Sigmoid colon (tissue), 6 donors: ENCODE measurements at regions not wholly inside any gene's neighbourhood (a gene's known extent, or its start where the extent isn't known, plus 50 kb on each side); places are given as distances from the start of the nearest gene placed in this dataset.
"Not testable (repeated sequence)": the region's sequence is repeated elsewhere in the genome, so short reads cannot be mapped to it uniquely, and the experiment has no call there.

Experiments
- DNase-seq: peaks from one replicate; pipeline ENCODE4 v3.0.0-alpha.2; 2019
- H3K27ac ChIP-seq, 4 donors: fragments of 200-600 bp; sonication (generic); one replicate each; pipeline ENCODE4 v1.5.1; 2016 to 2019; ENCODE audit warnings: mild to moderate bottlenecking in 1 of 4
- H3K27me3 ChIP-seq, 3 donors: fragments of 200-600 bp; sonication (generic); one replicate each; pipeline ENCODE4 v1.5.1; 2019; ENCODE audit warnings: mild to moderate bottlenecking in 1 of 3
- H3K36me3 ChIP-seq, 4 donors: fragments of 200-600 bp; sonication (generic); one replicate each; pipeline ENCODE4 v1.5.1; 2016 to 2019
- H3K4me1 ChIP-seq, 4 donors: fragments of 200-600 bp; sonication (generic); one replicate each; pipeline ENCODE4 v1.5.1; 2017 to 2019
- H3K4me3 ChIP-seq, 4 donors: fragments of 200-600 bp; sonication (generic); one replicate each; pipeline ENCODE4 v1.5.1; 2017 to 2019; ENCODE audit warnings: mild to moderate bottlenecking in 2 of 4, moderate library complexity in 1 of 4
- H3K9me3 ChIP-seq, 4 donors: fragments of 200-600 bp in 3 of 4; sonication (generic) in 3 of 4; one replicate each; pipeline versions ENCODE4 v1.5.1 to v1.6.1; 2013 to 2019
- CTCF ChIP-seq, 4 experiments: fragments of 450-650 bp in 3 of 4; fragments of 200-600 bp in 1 of 4; IDR thresholded peaks; one replicate each; pipeline ENCODE4 v1.5.1; 2016 to 2019; ENCODE audit warnings: antibody characterized with exemption in 4 of 4, mild to moderate bottlenecking in 3 of 4, moderate library complexity in 2 of 4
- EP300 ChIP-seq, 4 donors: sonication (generic); formaldehyde crosslinking; IDR thresholded peaks; one replicate each; pipeline ENCODE4 v1.6.1; 2017; ENCODE audit warnings: antibody characterized with exemption in 4 of 4
- POLR2A ChIP-seq, 2 donors: fragments of 450-650 bp; IDR thresholded peaks; one replicate each; pipeline ENCODE4 v1.6.1; 2016; ENCODE audit warnings: antibody characterized with exemption in 2 of 2, mild to moderate bottlenecking in 2 of 2, moderate library complexity in 2 of 2
- POLR2AphosphoS5 ChIP-seq, 4 donors: sonication (generic); formaldehyde crosslinking; IDR thresholded peaks; one replicate each; pipeline ENCODE4 v1.6.1; 2017; ENCODE audit warnings: antibody characterized with exemption in 4 of 4
- WGBS, 2 donors: extraction: QIAGEN DNeasy Blood & Tissue Kit; methylation state at CpG; one replicate each; pipeline ENCODE4 v1.1.7; 2013; 5-methylcytosine and 5-hydroxymethylcytosine counted together
- intact Hi-C: fragments of 100-400 bp; cut with DNase I; formaldehyde crosslinking; loops from one replicate; pipeline ENCODE4 v1.15.1; 2023
- donor health status: healthy with polysubstance abuse.
- donor health status: healthy.

- Histone ChIP-seq H3K36me3 (no peaks in the 10 kb centered on the region), H3K27me3 (no peaks in the 10 kb centered on the region), H3K27ac (no peak overlapping the region), H3K4me3 (no peak overlapping the region), H3K4me1 (peaks cover 0 to 20% (median 19%) of the 10 kb centered on the region in 4 donors), H3K9me3 (no peaks in the 10 kb centered on the region)
- 63 to 71% methylated on average over 3 of the region's 3 CpGs for WGBS, 2 donors
- no peak for DNase-seq
- TF ChIP-seq POLR2AphosphoS5 (IDR thresholded peaks at IDR 0.05) (no peak), POLR2A (IDR thresholded peaks at IDR 0.05) (no peak), CTCF (IDR thresholded peaks at IDR 0.05) (no peak), EP300 (IDR thresholded peaks at IDR 0.05) (no peak)
- intact Hi-C loops = no loop called here
Measured at GRCh38 chr1:157306896-157307295, 168.7 kb upstream of the ETV3 start.

GRCh38 chr1:157304271-157304670 is 166.1 kb upstream of the ETV3 start:
- 0 to 73% methylated on average over 1 of the region's 1 CpG for WGBS, 2 donors
- intact Hi-C loops = no loop called here
- DNase-seq = no peak
- no peak overlapping the region for H3K4me3 ChIP-seq
- no peaks in the 10 kb centered on the region for H3K36me3 ChIP-seq
- H3K9me3 ChIP-seq = no peaks in the 10 kb centered on the region
- H3K27ac ChIP-seq = no peak overlapping the region
- H3K4me1 ChIP-seq = no peaks in the 10 kb centered on the region
- no peaks in the 10 kb centered on the region for H3K27me3 ChIP-seq
- TF ChIP-seq EP300 (IDR thresholded peaks at IDR 0.05) = no peak
- TF ChIP-seq POLR2A (IDR thresholded peaks at IDR 0.05) = no peak
- TF ChIP-seq CTCF (IDR thresholded peaks at IDR 0.05) = no peak
- TF ChIP-seq POLR2AphosphoS5 (IDR thresholded peaks at IDR 0.05) = no peak

GRCh38 chr1:157302724-157303123 is 164.5 kb upstream of the ETV3 start:
- no peaks in the 10 kb centered on the region for H3K36me3 ChIP-seq
- no peaks in the 10 kb centered on the region for H3K27me3 ChIP-seq
- no peak overlapping the region for H3K4me3 ChIP-seq
- no peak for DNase-seq
- H3K9me3 ChIP-seq = no peaks in the 10 kb centered on the region
- H3K27ac ChIP-seq = no peak overlapping the region
- intact Hi-C loops = no loop called here
- WGBS, 2 donors = 82 to 89% methylated on average over 4 of the region's 4 CpGs
- H3K4me1 ChIP-seq = no peaks in the 10 kb centered on the region
- TF ChIP-seq POLR2AphosphoS5 (IDR thresholded peaks at IDR 0.05) (no peak), EP300 (IDR thresholded peaks at IDR 0.05) (no peak), CTCF (IDR thresholded peaks at IDR 0.05) (no peak), POLR2A (IDR thresholded peaks at IDR 0.05) (no peak)

- Histone ChIP-seq H3K4me1 (no peaks in the 10 kb centered on the region), H3K27me3 (no peaks in the 10 kb centered on the region), H3K27ac (no peak overlapping the region), H3K9me3 (no peaks in the 10 kb centered on the region), H3K36me3 (no peaks in the 10 kb centered on the region), H3K4me3 (no peak overlapping the region)
- 83 to 86% methylated on average over 3 of the region's 3 CpGs for WGBS, 2 donors
- intact Hi-C loops = no loop called here
- no peak for DNase-seq
- TF ChIP-seq POLR2AphosphoS5 (IDR thresholded peaks at IDR 0.05) (no peak), CTCF (IDR thresholded peaks at IDR 0.05) (no peak), POLR2A (IDR thresholded peaks at IDR 0.05) (no peak)
Measured at GRCh38 chr1:157302199-157302497, 164.0 kb upstream of the ETV3 start.

GRCh38 chr1:157301477-157302198 is 163.4 kb upstream of the ETV3 start:
- DNase-seq = no peak
- no peak overlapping the region for H3K27ac ChIP-seq
- no peak overlapping the region for H3K4me3 ChIP-seq
- no peaks in the 10 kb centered on the region for H3K4me1 ChIP-seq
- intact Hi-C loops = no loop called here
- TF ChIP-seq POLR2A (IDR thresholded peaks at IDR 0.05) (no peak), POLR2AphosphoS5 (IDR thresholded peaks at IDR 0.05) (no peak), CTCF (IDR thresholded peaks at IDR 0.05) (no peak), EP300 (IDR thresholded peaks at IDR 0.05) (no peak)
- no peaks in the 10 kb centered on the region for H3K27me3 ChIP-seq
- H3K9me3 ChIP-seq = no peaks in the 10 kb centered on the region
- no peaks in the 10 kb centered on the region for H3K36me3 ChIP-seq
- 64 to 68% methylated on average over 2 of the region's 2 CpGs for WGBS, 2 donors

GRCh38 chr1:157294387-157295145 is 156.4 kb upstream of the ETV3 start:
- H3K4me1 ChIP-seq, H3K4me3 ChIP-seq, H3K27ac ChIP-seq, H3K36me3 ChIP-seq, H3K9me3 ChIP-seq, H3K27me3 ChIP-seq, DNase-seq, intact Hi-C loops: not testable (repeated sequence)
- WGBS, 2 donors = 91% methylated on average over 10 of the region's 10 CpGs
